GM19043 (cell line): ENCODE measurements at regions not wholly inside any gene's neighbourhood (a gene's known extent, or its start where the extent isn't known, plus 50 kb on each side); places are given as distances from the start of the nearest gene placed in this dataset.

Experiments used
- ATAC-seq: cut with Tn5 transposase; IDR thresholded peaks from one replicate; pipeline ENCODE4 v1.9.1; 2021; ENCODE audit warnings: low read depth; ENCODE audit not compliant: unreplicated experiment

- no peak for ATAC-seq
These were observed 261.3 kb upstream of the PCDH15 start for GRCh38 chr10:55062349-55062748.

GRCh38 chr10:55058800-55059199 lies 257.8 kb upstream of the PCDH15 start:
- no peak for ATAC-seq

GRCh38 chr10:55051515-55051914 lies 250.5 kb upstream of the PCDH15 start:
- ATAC-seq: no peak

GRCh38 chr10:55048830-55049498 lies 247.9 kb upstream of the PCDH15 start:
- ATAC-seq: no peak

- no peak for ATAC-seq
These were observed 242.5 kb upstream of the PCDH15 start for GRCh38 chr10:55043540-55043939.

- no peak for ATAC-seq
These were observed 232.0 kb upstream of the PCDH15 start for GRCh38 chr10:55033061-55033460.

GRCh38 chr10:55024713-55025112 lies 223.7 kb upstream of the PCDH15 start:
- ATAC-seq: no peak

GRCh38 chr10:55019439-55019838 lies 218.4 kb upstream of the PCDH15 start:
- no peak for ATAC-seq

GRCh38 chr10:55013318-55013717 lies 212.3 kb upstream of the PCDH15 start:
- ATAC-seq: no peak

GRCh38 chr10:55002420-55002819 lies 201.4 kb upstream of the PCDH15 start:
- ATAC-seq: no peak

GRCh38 chr10:55001422-55001821 lies 200.4 kb upstream of the PCDH15 start:
- ATAC-seq: no peak

GRCh38 chr10:54993148-54993547 lies 192.1 kb upstream of the PCDH15 start:
- ATAC-seq: no peak

- ATAC-seq: no peak
These were observed 184.7 kb upstream of the PCDH15 start for GRCh38 chr10:54985732-54986131.

- no peak for ATAC-seq
These were observed 182.2 kb upstream of the PCDH15 start for GRCh38 chr10:54983255-54983654.

- ATAC-seq: no peak
These were observed 161.3 kb upstream of the PCDH15 start for GRCh38 chr10:54962134-54962900.

- no peak for ATAC-seq
These were observed 160.0 kb upstream of the PCDH15 start for GRCh38 chr10:54961040-54961439.

GRCh38 chr10:54958844-54959243 lies 157.8 kb upstream of the PCDH15 start:
- no peak for ATAC-seq

- no peak for ATAC-seq
These were observed 146.6 kb upstream of the PCDH15 start for GRCh38 chr10:54947605-54948004.

- no peak for ATAC-seq
These were observed 139.4 kb upstream of the PCDH15 start for GRCh38 chr10:54940418-54940817.

- no peak for ATAC-seq
These were observed 113.0 kb upstream of the PCDH15 start for GRCh38 chr10:54914049-54914448.

GRCh38 chr10:54909165-54909564 lies 108.1 kb upstream of the PCDH15 start:
- ATAC-seq: no peak

GRCh38 chr10:54908019-54908418 lies 107.0 kb upstream of the PCDH15 start:
- no peak for ATAC-seq
